ENCODE measurements at regions not wholly inside any gene's neighbourhood (a gene's known extent, or its start where the extent isn't known, plus 50 kb on each side); places are given as distances from the start of the nearest gene placed in this dataset.

- intact Hi-C loops (cut with micrococcal nuclease), result no loop called here
- ATAC-seq (ENCODE audit: low read depth), result no peak
- H3K27ac ChIP-seq (ENCODE audit: low read length in 2 of 2), result no peak overlapping the region
- no peaks in the 10 kb centered on the region for H4K20me1 ChIP-seq (ENCODE audit: control insufficient read depth, insufficient read depth, low read length, poor library complexity, severe bottlenecking)
- Mint-ChIP-seq H3K9me3 (ENCODE audit: insufficient read depth) (no peaks in the 10 kb centered on the region), H3K27ac (no peak overlapping the region), H3K4me1 (no peaks in the 10 kb centered on the region), H3K27me3 (peaks cover 2% of the 10 kb centered on the region), H3K4me3 (no peak overlapping the region)
- H2AFZ ChIP-seq (ENCODE audit: insufficient read depth, low read depth, low read length, poor library complexity, severe bottlenecking), result no peak overlapping the region
- ChIA-PET CTCF (no interaction called here), POLR2A (no interaction called here)
- 60% methylated on average over 10 of the region's 18 CpGs for WGBS (ENCODE audit: insufficient coverage)
- DNase-seq, result no peak
- H3K79me2 ChIP-seq (ENCODE audit: control insufficient read depth, insufficient read depth, low read length), result no peaks in the 10 kb centered on the region
- no peaks in the 10 kb centered on the region for H3K36me3 ChIP-seq (replicated peaks in 1 of 2; ENCODE audit: control extremely low read depth in 1 of 2, control insufficient read depth in 1 of 2, extremely low read depth in 1 of 2, insufficient read depth in 2 of 2, low read length in 1 of 2)
- H3K9ac ChIP-seq (ENCODE audit: low read length), result no peak overlapping the region
- H3K27me3 ChIP-seq (replicated peaks in 1 of 4; ENCODE audit: control extremely low read depth in 1 of 4, control insufficient read depth in 3 of 4, insufficient read depth in 4 of 4, low read length in 3 of 4), result no peaks in the 10 kb centered on the region
- no peaks in the 10 kb centered on the region for H3K4me1 ChIP-seq (ENCODE audit: control insufficient read depth in 2 of 2, insufficient read depth in 2 of 2, low read length in 2 of 2)
- peaks cover 0 to 6% (median 0%) of the 10 kb centered on the region in 3 donors for H3K9me3 ChIP-seq (ENCODE audit: control extremely low read depth in 1 of 3, control insufficient read depth in 2 of 3, insufficient read depth in 1 of 3, low read length in 2 of 3)
- no peak overlapping the region for H3K4me3 ChIP-seq (ENCODE audit: control extremely low read depth in 1 of 5, extremely low read depth in 1 of 5, insufficient read depth in 1 of 5, low read depth in 2 of 5, low read length in 4 of 5)
- TF ChIP-seq CTCF (IDR thresholded peaks at IDR 0.05) (no peak), EZH2 (IDR thresholded peaks at IDR 0.05; ENCODE audit: borderline replicate concordance, insufficient read depth, low read depth, low read length, poor library complexity, severe bottlenecking) (no peak)
- H3K4me2 ChIP-seq (replicated peaks; ENCODE audit: low read depth, low read length, poor library complexity, severe bottlenecking), result no peak overlapping the region
Observed at GRCh38 chr22:27224485-27225374, 567.3 kb downstream of the MIAT start.

GRCh38 chr22:27226666-27227065 lies 569.3 kb downstream of the MIAT start:
- no peak overlapping the region for H3K4me3 Mint-ChIP-seq
- CTCF ChIA-PET, result no interaction called here
- WGBS (ENCODE audit: insufficient coverage), result no CpG with 5 or more reads among the region's 3 CpGs

More at GRCh38 chr22:27226666-27227065, 569.3 kb downstream of the MIAT start:
- Mint-ChIP-seq H3K9me3 (ENCODE audit: insufficient read depth) (peaks cover 2% of the 10 kb centered on the region), H3K4me1 (no peaks in the 10 kb centered on the region), H3K27me3 (no peaks in the 10 kb centered on the region), H3K27ac (no peak overlapping the region)
- Histone ChIP-seq H3K79me2 (ENCODE audit: control insufficient read depth, insufficient read depth, low read length) (no peaks in the 10 kb centered on the region), H3K4me3 (ENCODE audit: control extremely low read depth in 1 of 5, extremely low read depth in 1 of 5, insufficient read depth in 1 of 5, low read depth in 2 of 5, low read length in 4 of 5) (no peak overlapping the region), H3K27ac (ENCODE audit: low read length in 2 of 2) (no peak overlapping the region), H4K20me1 (ENCODE audit: control insufficient read depth, insufficient read depth, low read length, poor library complexity, severe bottlenecking) (no peaks in the 10 kb centered on the region), H3K36me3 (replicated peaks in 1 of 2; ENCODE audit: control extremely low read depth in 1 of 2, control insufficient read depth in 1 of 2, extremely low read depth in 1 of 2, insufficient read depth in 2 of 2, low read length in 1 of 2) (no peaks in the 10 kb centered on the region), H3K27me3 (replicated peaks in 1 of 4; ENCODE audit: control extremely low read depth in 1 of 4, control insufficient read depth in 3 of 4, insufficient read depth in 4 of 4, low read length in 3 of 4) (no peaks in the 10 kb centered on the region), H2AFZ (ENCODE audit: insufficient read depth, low read depth, low read length, poor library complexity, severe bottlenecking) (no peak overlapping the region), H3K4me2 (replicated peaks; ENCODE audit: low read depth, low read length, poor library complexity, severe bottlenecking) (no peak overlapping the region), H3K9me3 (ENCODE audit: control extremely low read depth in 1 of 3, control insufficient read depth in 2 of 3, insufficient read depth in 1 of 3, low read length in 2 of 3) (peaks cover 0 to 11% (median 0%) of the 10 kb centered on the region in 3 donors), H3K4me1 (ENCODE audit: control insufficient read depth in 2 of 2, insufficient read depth in 2 of 2, low read length in 2 of 2) (no peaks in the 10 kb centered on the region), H3K9ac (ENCODE audit: low read length) (no peak overlapping the region)
- ATAC-seq (ENCODE audit: low read depth) (no peak), DNase-seq (no peak)
- POLR2A ChIA-PET, result no interaction called here
- TF ChIP-seq EZH2 (IDR thresholded peaks at IDR 0.05; ENCODE audit: borderline replicate concordance, insufficient read depth, low read depth, low read length, poor library complexity, severe bottlenecking) (no peak), CTCF (IDR thresholded peaks at IDR 0.05) (no peak)
- intact Hi-C loops (cut with micrococcal nuclease), result no loop called here
